NCI-H2107 (cell line): ENCODE measurements at regions not wholly inside any gene's neighbourhood (a gene's known extent, or its start where the extent isn't known, plus 50 kb on each side); places are given as distances from the start of the nearest gene placed in this dataset.
"Not testable (repeated sequence)": the region's sequence is repeated elsewhere in the genome, so short reads cannot be mapped to it uniquely, and the experiment has no call there.

Experiments used
- DNase-seq: peaks from one replicate; lab custom pipeline; 2025; lab: John Stamatoyannopoulos, UW

- DNase-seq, result no peak
Observed at GRCh38 chr15:45948181-45948621, 313.4 kb downstream of the SQOR start.

GRCh38 chr15:45958924-45959323 lies 324.1 kb downstream of the SQOR start:
- no peak for DNase-seq

GRCh38 chr15:45962733-45963132 lies 327.9 kb downstream of the SQOR start:
- DNase-seq, result no peak

GRCh38 chr15:45970542-45970941 lies 335.7 kb downstream of the SQOR start:
- no peak for DNase-seq

GRCh38 chr15:45980366-45980765 lies 345.5 kb downstream of the SQOR start:
- no peak for DNase-seq

- DNase-seq, result no peak
Observed at GRCh38 chr15:45981625-45982024, 346.8 kb downstream of the SQOR start.

GRCh38 chr15:45991863-45992262 lies 357.0 kb downstream of the SQOR start:
- no peak for DNase-seq

- DNase-seq, result no peak
Observed at GRCh38 chr15:45993072-45993471, 358.2 kb downstream of the SQOR start.

GRCh38 chr15:45993508-45993907 lies 358.7 kb downstream of the SQOR start:
- DNase-seq, result no peak

- no peak for DNase-seq
Observed at GRCh38 chr15:45995800-45996199, 361.0 kb downstream of the SQOR start.

- DNase-seq, result no peak
Observed at GRCh38 chr15:46014532-46014931, 379.7 kb downstream of the SQOR start.

GRCh38 chr15:46034755-46035154 lies 399.9 kb downstream of the SQOR start:
- no peak for DNase-seq

- DNase-seq, result no peak
Observed at GRCh38 chr15:46039703-46040102, 404.9 kb downstream of the SQOR start.

GRCh38 chr15:46041905-46042304 lies 407.1 kb downstream of the SQOR start:
- no peak for DNase-seq

GRCh38 chr15:46059921-46060594 lies 425.2 kb downstream of the SQOR start:
- no peak for DNase-seq

- no peak for DNase-seq
Observed at GRCh38 chr15:46061002-46061401, 426.2 kb downstream of the SQOR start.

GRCh38 chr15:46077220-46077619 lies 442.4 kb downstream of the SQOR start:
- no peak for DNase-seq

GRCh38 chr15:46079046-46079445 lies 444.2 kb downstream of the SQOR start:
- DNase-seq, result no peak

- no peak for DNase-seq
Observed at GRCh38 chr15:46080016-46080415, 445.2 kb downstream of the SQOR start.

- DNase-seq, result no peak
Observed at GRCh38 chr15:46088486-46089445, 453.9 kb downstream of the SQOR start.

GRCh38 chr15:46089467-46089935 lies 454.7 kb downstream of the SQOR start:
- DNase-seq, result no peak

GRCh38 chr15:46091860-46092450 lies 457.1 kb downstream of the SQOR start:
- no peak for DNase-seq

- not testable (repeated sequence) for DNase-seq
Observed at GRCh38 chr15:46098006-46098405, 463.2 kb downstream of the SQOR start.
